GM10266 (cell line): ENCODE measurements at regions not wholly inside any gene's neighbourhood (a gene's known extent, or its start where the extent isn't known, plus 50 kb on each side); places are given as distances from the start of the nearest gene placed in this dataset.

ENCODE experiments used
- DNase-seq: peaks from one replicate; pipeline ENCODE4 v3.0.0; 2012; ENCODE audit errors: extremely low spot score
- CTCF ChIP-seq: IDR thresholded peaks from 2 replicates; pipeline ENCODE4 v1.5.1; 2012; ENCODE audit warnings: mild to moderate bottlenecking, low read depth; ENCODE audit not compliant: control insufficient read depth, insufficient read depth; ENCODE audit errors: missing control alignments

DNA sequence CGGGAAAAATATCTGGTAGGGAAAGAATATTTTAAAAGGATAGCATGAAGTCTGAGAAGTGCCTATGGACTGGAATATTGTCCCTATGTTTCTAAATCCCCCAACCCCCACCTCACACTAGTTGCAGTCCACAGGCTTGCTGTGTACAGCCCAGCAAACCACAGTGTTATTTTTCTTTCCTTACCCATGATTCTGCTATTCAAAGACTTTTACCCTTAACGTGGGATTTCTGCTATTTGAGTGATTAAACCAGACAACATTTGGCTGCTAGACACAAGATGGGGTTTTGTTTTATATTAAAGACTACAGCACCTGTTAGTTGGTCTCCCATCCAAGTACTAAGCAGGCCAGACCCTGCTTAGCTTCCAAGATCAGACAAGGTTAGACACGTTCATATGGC, 120.5 kb upstream of the MYO3A start:
- TF ChIP-seq CTCF = no peak
- no peak for DNase-seq

GRCh38 chr10:25815236-25815635, 118.8 kb upstream of the MYO3A start:
- no peak for TF ChIP-seq CTCF
- no peak for DNase-seq

DNA sequence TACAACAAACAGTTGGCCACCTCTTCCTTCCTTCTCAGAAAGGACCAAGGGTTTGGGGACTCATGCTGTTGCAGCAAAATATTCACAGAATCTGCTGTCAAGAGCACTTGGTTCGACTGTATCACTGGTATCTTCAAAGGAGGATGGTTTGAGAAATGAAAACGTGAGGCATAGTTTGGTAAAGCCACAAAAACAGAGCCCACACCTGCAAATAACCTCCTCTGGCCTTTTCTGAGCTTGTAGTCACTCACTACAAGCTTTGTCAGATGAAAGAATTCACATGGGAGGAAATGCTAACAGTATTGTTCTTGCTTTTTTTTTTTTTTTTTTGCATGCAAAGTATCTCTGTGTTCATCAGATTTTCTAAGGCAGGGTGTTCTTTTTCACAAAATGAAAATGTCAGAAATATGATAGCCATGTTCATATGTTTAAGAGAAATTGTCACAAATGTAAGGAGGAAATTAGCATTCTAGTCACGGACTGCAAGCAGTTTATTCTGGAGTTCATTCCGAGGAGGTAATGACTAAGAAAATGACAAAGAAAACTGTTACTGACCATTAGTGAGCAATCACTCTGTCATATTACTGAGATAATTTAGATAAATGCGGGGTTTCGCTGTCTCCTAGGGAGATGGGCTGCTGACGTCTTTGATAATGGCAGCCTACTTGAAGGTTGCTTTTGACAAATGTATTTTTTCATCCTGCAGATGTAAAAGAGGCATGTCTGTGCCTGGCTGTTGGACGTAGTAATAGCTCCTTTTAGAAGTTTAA, 117.8 kb upstream of the MYO3A start:
- no peak for TF ChIP-seq CTCF
- no peak for DNase-seq

GRCh38 chr10:25817200-25817599, 116.8 kb upstream of the MYO3A start:
- DNase-seq = no peak
- TF ChIP-seq CTCF = no peak

- no peak for TF ChIP-seq CTCF
- DNase-seq = no peak
Measured at GRCh38 chr10:25818751-25819150, 115.3 kb upstream of the MYO3A start.

- TF ChIP-seq CTCF = no peak
- DNase-seq = no peak
Measured at GRCh38 chr10:25820472-25820871, 113.6 kb upstream of the MYO3A start.

GRCh38 chr10:25820874-25821273, 113.2 kb upstream of the MYO3A start:
- no peak for DNase-seq
- no peak for TF ChIP-seq CTCF
